Ramos (cell line): ENCODE measurements at regions not wholly inside any gene's neighbourhood (a gene's known extent, or its start where the extent isn't known, plus 50 kb on each side); places are given as distances from the start of the nearest gene placed in this dataset.

Experiments
- in situ Hi-C: fragments of 300-500 bp; cut with MboI; formaldehyde crosslinking; loops from one replicate; pipeline ENCODE4 v1.14.3; 2022; ENCODE audit warnings: low sequenced_read_pairs; ENCODE audit not compliant: unreplicated experiment

DNA sequence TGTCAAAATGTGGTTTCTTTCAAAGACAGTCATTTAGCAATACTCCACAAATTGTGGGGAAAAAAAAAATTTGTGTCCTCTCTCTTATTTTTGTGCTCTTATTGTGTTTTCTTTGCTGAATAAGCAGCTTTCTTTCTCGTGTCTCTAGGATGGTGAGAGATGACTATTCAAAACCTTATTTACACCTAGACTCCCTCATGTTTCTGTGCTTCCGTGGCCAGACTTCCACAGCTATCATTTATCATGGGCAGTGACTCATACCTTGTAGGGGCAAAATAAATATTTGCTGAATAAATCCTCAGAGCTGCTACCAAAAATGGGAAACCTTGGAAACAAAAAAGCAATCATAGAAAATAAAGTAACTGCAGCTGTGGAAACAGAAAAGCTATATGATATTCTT lies 204.9 kb upstream of the MIR17HG start:
- in situ Hi-C loops, result no loop called here

DNA sequence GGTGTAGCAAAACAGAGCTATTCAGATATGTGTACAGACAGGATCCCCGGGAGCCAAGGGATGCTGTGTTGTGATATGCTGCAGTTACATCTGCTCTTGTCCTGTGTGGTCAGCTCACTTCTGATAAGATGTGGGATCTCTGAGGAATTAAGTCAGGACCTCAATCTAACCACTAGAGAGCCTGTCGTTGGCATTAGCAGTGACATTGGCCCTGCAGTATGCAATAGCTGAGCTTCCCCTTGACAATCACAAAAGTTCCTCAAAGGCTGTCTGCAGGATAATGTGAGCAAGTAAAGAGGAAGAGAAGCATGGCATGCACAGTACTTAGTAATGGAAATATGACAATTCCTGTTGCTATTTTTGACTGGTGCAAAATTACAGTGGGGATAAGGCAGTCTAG lies 203.4 kb upstream of the MIR17HG start:
- in situ Hi-C loops, result no loop called here

DNA sequence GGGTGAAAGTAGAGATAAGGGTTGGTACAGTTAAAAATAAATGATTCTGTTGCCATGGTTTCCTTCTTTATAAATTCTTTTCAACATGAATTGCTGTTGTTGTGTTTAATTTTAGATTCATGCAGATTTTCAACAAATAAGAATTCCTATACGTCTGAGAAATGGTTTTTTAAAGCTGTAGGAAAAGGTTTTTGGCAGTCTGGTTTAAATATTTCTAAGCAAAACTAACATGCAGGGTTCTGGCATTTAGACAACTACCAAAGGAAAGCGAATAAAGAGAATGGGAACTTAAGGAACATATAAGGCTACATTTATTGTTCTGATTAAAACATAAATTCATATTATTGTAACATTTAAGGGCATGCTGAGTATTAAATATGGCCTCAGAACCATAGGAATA lies 203.0 kb upstream of the MIR17HG start:
- in situ Hi-C loops, result no loop called here

DNA sequence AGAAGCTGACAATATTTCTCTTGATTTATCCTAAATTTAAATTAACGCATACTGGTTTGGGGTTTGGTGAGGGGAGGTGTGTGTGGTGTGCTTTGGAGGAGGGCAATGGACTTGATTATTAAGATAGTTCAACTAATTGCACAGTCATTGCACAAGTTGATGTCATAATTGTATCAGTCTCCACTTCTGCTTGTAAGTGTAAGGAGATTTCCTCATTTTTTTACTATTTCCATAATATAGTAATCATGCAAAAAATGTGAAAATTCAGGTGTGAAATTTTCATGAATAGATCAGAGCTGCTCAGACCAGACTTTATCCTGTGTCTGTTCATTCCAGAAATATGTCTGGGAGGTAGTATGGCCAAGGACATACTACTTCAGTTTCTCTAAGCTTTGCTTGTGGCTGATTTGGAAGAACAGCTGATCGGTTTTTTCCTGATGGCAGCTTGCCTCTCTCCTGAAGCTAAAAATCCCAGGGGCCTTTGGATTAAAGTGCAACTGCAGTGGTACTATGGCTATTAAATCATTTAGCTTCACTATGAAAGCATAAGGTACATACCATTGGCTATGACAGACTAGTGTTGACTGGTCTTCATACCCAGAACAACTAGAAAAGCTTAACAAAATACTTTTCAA lies 201.8 kb upstream of the MIR17HG start:
- in situ Hi-C loops, result no loop called here

DNA sequence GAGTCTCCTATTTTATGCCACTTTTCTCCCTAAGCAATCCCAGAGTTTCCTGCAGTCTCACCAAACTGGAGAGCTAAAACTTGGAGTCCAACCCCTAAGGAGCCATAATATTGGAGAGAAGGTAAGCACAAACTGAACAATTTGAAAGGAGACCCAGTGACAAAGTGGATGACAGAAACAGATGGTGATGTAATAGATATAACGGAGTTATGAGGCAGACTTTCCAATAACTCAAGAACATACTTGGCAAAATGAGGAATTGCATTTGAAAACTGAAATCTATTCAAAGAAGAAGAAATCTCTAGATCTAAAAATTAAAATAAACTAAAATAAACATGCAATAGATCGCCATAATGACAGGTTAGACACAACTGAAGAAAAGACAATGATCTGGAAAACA lies 200.9 kb upstream of the MIR17HG start:
- in situ Hi-C loops, result no loop called here

DNA sequence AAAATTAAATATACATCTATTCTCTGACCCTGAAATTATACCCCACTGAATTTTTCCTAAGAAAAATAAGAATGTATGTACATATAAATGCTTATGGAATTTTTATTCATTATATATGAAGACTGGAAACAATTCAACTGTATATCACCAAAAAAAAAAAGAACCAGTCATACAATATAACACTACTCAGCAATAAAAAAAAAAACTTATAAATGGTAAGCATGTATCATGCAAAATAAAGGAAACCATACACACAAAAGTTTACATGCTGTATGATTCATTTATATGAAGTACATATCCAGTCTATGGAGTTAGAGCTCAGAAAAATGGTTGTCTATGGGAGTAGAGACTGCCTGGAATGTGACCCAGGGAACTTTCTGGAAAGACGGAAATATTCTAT lies 199.4 kb upstream of the MIR17HG start:
- in situ Hi-C loops, result no loop called here

GRCh38 chr13:91151921-91152320 lies 195.6 kb upstream of the MIR17HG start:
- in situ Hi-C loops, result no loop called here

GRCh38 chr13:91153372-91153771 lies 194.1 kb upstream of the MIR17HG start:
- in situ Hi-C loops, result no loop called here

GRCh38 chr13:91154558-91155353 lies 192.7 kb upstream of the MIR17HG start:
- in situ Hi-C loops, result no loop called here

- in situ Hi-C loops, result no loop called here
Measured at GRCh38 chr13:91155512-91156114, 191.9 kb upstream of the MIR17HG start.

GRCh38 chr13:91157273-91158016 lies 190.0 kb upstream of the MIR17HG start:
- in situ Hi-C loops, result no loop called here

DNA sequence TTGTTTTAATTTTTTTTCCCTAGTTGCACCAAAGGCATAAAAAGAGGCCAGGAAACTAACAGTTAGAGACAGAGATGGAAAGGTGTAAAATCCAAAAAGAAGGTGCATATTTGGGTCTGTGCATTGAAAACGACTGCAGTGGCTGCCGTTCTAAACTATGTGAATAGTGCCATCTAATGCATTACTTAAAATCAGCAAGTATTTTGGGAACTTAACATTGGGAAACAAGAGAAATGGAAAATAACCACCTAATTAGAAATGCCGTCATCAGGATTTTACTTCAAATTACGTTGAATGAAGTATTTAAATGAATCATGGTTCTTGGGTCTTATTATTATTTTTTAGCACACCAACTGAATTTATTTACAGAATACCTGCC lies 189.5 kb upstream of the MIR17HG start:
- in situ Hi-C loops, result no loop called here

DNA sequence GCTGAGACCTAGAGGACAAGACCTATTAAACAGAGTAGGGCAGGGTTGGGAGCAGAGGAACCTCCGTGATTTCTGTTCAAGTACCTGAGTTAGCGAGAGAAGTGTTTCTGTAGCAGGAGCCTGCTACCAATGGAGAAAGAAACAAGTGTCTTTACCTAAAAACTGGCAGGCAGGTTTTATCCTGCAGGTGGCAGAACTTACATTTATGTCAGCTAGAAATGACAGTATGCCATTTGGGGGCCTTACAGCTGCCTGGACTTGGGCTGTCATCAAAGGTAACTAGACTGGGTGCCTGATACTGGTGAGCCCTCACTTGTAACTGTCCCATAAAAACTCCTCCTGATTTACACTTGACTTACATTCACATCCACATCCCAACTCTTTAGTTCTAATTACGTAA lies 185.3 kb upstream of the MIR17HG start:
- in situ Hi-C loops, result no loop called here

DNA sequence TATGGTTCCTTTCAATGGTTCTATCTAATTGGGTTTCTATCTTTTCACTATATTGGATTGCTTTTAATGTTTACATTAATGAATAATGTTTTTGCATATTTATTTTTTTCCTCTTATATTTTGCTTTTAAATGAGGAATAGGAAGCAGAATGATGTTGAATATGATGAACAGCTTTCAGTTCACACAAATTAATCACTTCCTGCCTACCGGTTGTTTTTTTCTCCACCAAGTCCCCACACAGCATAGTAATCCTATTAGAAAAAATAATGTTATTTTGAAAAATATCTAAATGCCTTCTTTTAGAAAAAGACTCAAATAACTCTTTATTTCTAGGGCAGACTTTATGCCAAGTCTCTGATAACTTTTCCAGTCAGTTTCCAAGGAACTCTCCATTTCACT lies 184.9 kb upstream of the MIR17HG start:
- in situ Hi-C loops, result no loop called here

- in situ Hi-C loops, result no loop called here
Measured at GRCh38 chr13:91165758-91166157, 181.7 kb upstream of the MIR17HG start.

GRCh38 chr13:91166714-91167511 lies 180.6 kb upstream of the MIR17HG start:
- in situ Hi-C loops, result no loop called here

GRCh38 chr13:91167706-91168385 lies 179.6 kb upstream of the MIR17HG start:
- in situ Hi-C loops, result no loop called here

DNA sequence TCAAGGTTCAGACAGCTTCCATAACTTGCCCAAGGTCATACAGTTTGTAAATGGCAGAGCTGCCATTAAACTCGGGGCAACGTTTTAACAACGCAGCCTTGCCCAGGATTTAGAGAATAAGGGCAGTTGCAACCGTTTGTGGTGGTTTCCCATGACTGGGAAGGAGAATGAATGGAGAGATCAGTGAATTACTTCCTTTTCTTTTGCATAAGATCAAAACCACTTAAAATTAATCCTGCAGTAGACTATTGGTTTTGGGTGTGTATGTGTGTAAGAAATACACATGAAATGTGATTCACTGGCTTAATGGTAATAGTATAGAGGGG lies 179.1 kb upstream of the MIR17HG start:
- in situ Hi-C loops, result no loop called here

DNA sequence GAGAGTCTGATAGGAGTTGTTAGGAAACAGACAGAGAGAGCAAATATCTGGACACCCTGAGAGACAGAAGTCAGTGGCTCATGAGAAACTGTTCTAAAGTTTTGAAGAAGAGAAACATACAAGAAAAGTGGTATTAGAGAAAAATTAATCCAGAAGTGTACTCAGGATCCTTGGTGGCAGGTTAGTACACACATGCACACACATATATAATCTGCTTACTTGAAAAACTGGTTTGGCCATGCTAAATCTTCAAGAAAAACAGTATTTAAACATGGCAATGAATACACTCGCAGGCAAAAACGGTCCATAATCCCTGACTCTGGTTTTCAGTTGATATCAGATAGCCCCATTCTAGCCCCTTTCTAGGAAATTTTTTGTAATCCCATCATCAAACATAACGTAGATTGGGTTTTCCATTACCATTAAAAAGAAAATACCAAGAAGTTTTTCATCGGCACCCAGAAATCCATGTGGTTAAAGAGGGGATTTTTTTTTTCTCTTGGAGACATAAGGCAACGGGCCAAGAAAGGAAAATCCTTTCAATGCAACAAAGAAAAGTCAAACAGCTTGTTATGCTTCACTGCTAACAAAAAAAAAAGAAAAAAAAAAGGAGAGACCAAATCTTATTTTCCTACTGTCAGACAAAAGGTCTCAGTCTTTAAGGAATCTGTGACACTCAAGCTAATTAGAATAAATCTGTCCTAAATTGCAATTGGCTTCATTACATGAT lies 178.0 kb upstream of the MIR17HG start:
- in situ Hi-C loops, result no loop called here
